ENCODE measurements at regions not wholly inside any gene's neighbourhood (a gene's known extent, or its start where the extent isn't known, plus 50 kb on each side); places are given as distances from the start of the nearest gene placed in this dataset.

DNA sequence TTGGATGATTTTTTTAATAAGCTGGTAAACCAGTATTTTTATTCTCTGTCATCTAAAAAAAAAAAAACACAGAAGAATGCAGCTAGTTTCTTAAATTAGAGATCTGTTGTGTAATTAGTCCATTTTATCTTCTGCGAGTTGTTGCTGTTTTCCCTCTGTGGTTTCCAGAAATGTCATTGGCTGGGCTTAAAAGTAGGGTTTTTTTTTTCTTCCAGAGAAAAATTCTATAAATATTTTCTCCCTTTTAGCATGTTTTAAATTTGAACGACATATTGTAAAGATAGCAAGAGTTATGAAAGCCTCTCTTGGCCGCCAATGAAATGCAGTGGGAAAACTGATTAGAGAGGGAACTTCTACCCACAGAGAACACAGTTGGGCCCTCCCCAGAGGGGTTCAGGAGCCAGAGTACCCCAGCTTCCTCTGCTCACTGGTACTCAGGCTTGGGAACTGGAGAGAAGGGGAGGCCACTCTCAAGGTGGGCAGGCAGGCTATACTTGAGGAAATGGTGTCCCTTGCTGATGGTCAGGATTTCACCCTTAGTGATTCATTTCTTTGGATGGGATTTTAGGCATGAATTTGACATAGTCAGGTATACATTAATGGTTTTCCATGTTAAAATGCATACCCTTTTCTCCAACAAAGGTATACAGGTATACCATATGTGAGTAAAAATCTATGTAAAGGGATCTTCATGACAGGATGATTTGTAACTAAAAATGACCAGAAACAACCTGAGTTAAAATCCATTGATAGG lies 166.1 kb downstream of the BCOR start:
- Histone ChIP-seq H3K27ac (ENCODE audit: low read length, poor library complexity, severe bottlenecking) (no peak overlapping the region), H2BK15ac (ENCODE audit: low read depth, poor library complexity, severe bottlenecking) (no peak overlapping the region), H4K8ac (ENCODE audit: low read length) (no peak overlapping the region), H3K4me2 (ENCODE audit: low read length, poor library complexity, severe bottlenecking) (no peak overlapping the region), H4K91ac (ENCODE audit: low read length) (no peak overlapping the region), H3K23ac (ENCODE audit: low read length in 2 of 2) (no peak overlapping the region), H3K79me1 (replicated peaks; ENCODE audit: low read length, poor library complexity, severe bottlenecking) (no peaks in the 10 kb centered on the region), H2BK120ac (ENCODE audit: low read depth, low read length) (no peak overlapping the region), H3K36me3 (ENCODE audit: control insufficient read depth in 1 of 2, insufficient read depth in 2 of 2, low read depth in 1 of 2, low read length in 2 of 2) (no peaks in the 10 kb centered on the region), H3K27me3 (ENCODE audit: control insufficient read depth in 1 of 2, insufficient read depth in 1 of 2, low read length in 2 of 2) (peaks cover 0 to 51% of the 10 kb centered on the region in 2 experiments), H3K4ac (ENCODE audit: low read depth in 1 of 2, low read length in 2 of 2) (no peak overlapping the region), H3K4me3 (ENCODE audit: insufficient read depth in 1 of 2, low read depth in 1 of 2, low read length in 2 of 2) (no peak overlapping the region), H3K9me3 (ENCODE audit: control insufficient read depth, low read length) (no peaks in the 10 kb centered on the region), H2BK5ac (ENCODE audit: low read depth, low read length, poor library complexity, severe bottlenecking) (no peak overlapping the region), H2AK5ac (ENCODE audit: low read length, severe bottlenecking) (no peak overlapping the region), H2BK12ac (ENCODE audit: low read length in 2 of 2) (no peak overlapping the region), H2AFZ (ENCODE audit: low read depth, low read length) (no peak overlapping the region), H3K14ac (ENCODE audit: low read length in 2 of 2) (no peak overlapping the region), H3K9ac (ENCODE audit: low read length) (no peak overlapping the region), H3K4me1 (ENCODE audit: control insufficient read depth, insufficient read depth, low read depth, low read length) (peaks cover 14% of the 10 kb centered on the region), H3K18ac (ENCODE audit: low read depth in 1 of 2, low read length in 2 of 2) (no peak overlapping the region)
- no CpG with 5 or more reads among the region's 3 CpGs for WGBS
- no peak for DNase-seq

GRCh38 chrX:39935411-39936064 lies 162.2 kb downstream of the BCOR start:
- Histone ChIP-seq H3K36me3 (ENCODE audit: control insufficient read depth in 1 of 2, insufficient read depth in 2 of 2, low read depth in 1 of 2, low read length in 2 of 2) (no peaks in the 10 kb centered on the region), H2BK12ac (ENCODE audit: low read length in 2 of 2) (no peak overlapping the region), H3K4me1 (ENCODE audit: control insufficient read depth, insufficient read depth, low read depth, low read length) (peaks cover 16% of the 10 kb centered on the region), H3K27ac (ENCODE audit: low read length, poor library complexity, severe bottlenecking) (peak overlapping the region; percentile 14), H3K4ac (ENCODE audit: low read depth in 1 of 2, low read length in 2 of 2) (no peak overlapping the region), H3K4me3 (ENCODE audit: insufficient read depth in 1 of 2, low read depth in 1 of 2, low read length in 2 of 2) (no peak overlapping the region), H2BK15ac (ENCODE audit: low read depth, poor library complexity, severe bottlenecking) (no peak overlapping the region), H4K91ac (ENCODE audit: low read length) (no peak overlapping the region), H2AFZ (ENCODE audit: low read depth, low read length) (no peak overlapping the region), H2BK5ac (ENCODE audit: low read depth, low read length, poor library complexity, severe bottlenecking) (no peak overlapping the region), H3K23ac (ENCODE audit: low read length in 2 of 2) (no peak overlapping the region), H3K27me3 (ENCODE audit: control insufficient read depth in 1 of 2, insufficient read depth in 1 of 2, low read length in 2 of 2) (peaks cover 0 to 36% of the 10 kb centered on the region in 2 experiments), H3K9me3 (ENCODE audit: control insufficient read depth, low read length) (no peaks in the 10 kb centered on the region), H3K79me1 (replicated peaks; ENCODE audit: low read length, poor library complexity, severe bottlenecking) (no peaks in the 10 kb centered on the region), H4K8ac (ENCODE audit: low read length) (no peak overlapping the region), H3K4me2 (ENCODE audit: low read length, poor library complexity, severe bottlenecking) (peak overlapping the region; percentile 11), H2AK5ac (ENCODE audit: low read length, severe bottlenecking) (peak overlapping the region; percentile 45), H2BK120ac (ENCODE audit: low read depth, low read length) (no peak overlapping the region), H3K18ac (ENCODE audit: low read depth in 1 of 2, low read length in 2 of 2) (peak overlapping the region in 1 of 2 experiments; percentile 21), H3K9ac (ENCODE audit: low read length) (no peak overlapping the region), H3K14ac (ENCODE audit: low read length in 2 of 2) (no peak overlapping the region)
- 81% methylated on average over 21 of the region's 22 CpGs for WGBS
- no peak for DNase-seq

GRCh38 chrX:39936886-39937770 lies 160.6 kb downstream of the BCOR start:
- H3K14ac ChIP-seq (ENCODE audit: low read length in 2 of 2), result no peak overlapping the region
- H4K91ac ChIP-seq (ENCODE audit: low read length), result no peak overlapping the region
- H3K27ac ChIP-seq (ENCODE audit: low read length, poor library complexity, severe bottlenecking), result no peak overlapping the region
- no peak overlapping the region for H2BK5ac ChIP-seq (ENCODE audit: low read depth, low read length, poor library complexity, severe bottlenecking)
- no peak overlapping the region for H2BK12ac ChIP-seq (ENCODE audit: low read length in 2 of 2)
- H3K4ac ChIP-seq (ENCODE audit: low read depth in 1 of 2, low read length in 2 of 2), result no peak overlapping the region
- H3K9ac ChIP-seq (ENCODE audit: low read length), result no peak overlapping the region
- no peak overlapping the region for H3K4me2 ChIP-seq (ENCODE audit: low read length, poor library complexity, severe bottlenecking)
- no peak overlapping the region for H3K4me3 ChIP-seq (ENCODE audit: insufficient read depth in 1 of 2, low read depth in 1 of 2, low read length in 2 of 2)
- H2AK5ac ChIP-seq (ENCODE audit: low read length, severe bottlenecking), result no peak overlapping the region
- no peak overlapping the region for H2AFZ ChIP-seq (ENCODE audit: low read depth, low read length)
- 78% methylated on average over 14 of the region's 18 CpGs for WGBS
- DNase-seq, result no peak
- no peaks in the 10 kb centered on the region for H3K9me3 ChIP-seq (ENCODE audit: control insufficient read depth, low read length)
- peak overlapping the region; percentile 13 for H4K8ac ChIP-seq (ENCODE audit: low read length)
- no peak overlapping the region for H3K23ac ChIP-seq (ENCODE audit: low read length in 2 of 2)
- peaks cover 0 to 33% of the 10 kb centered on the region in 2 experiments for H3K27me3 ChIP-seq (ENCODE audit: control insufficient read depth in 1 of 2, insufficient read depth in 1 of 2, low read length in 2 of 2)
- H2BK120ac ChIP-seq (ENCODE audit: low read depth, low read length), result no peak overlapping the region
- peaks cover 25% of the 10 kb centered on the region for H3K4me1 ChIP-seq (ENCODE audit: control insufficient read depth, insufficient read depth, low read depth, low read length)
- no peak overlapping the region for H3K18ac ChIP-seq (ENCODE audit: low read depth in 1 of 2, low read length in 2 of 2)
- H3K36me3 ChIP-seq (ENCODE audit: control insufficient read depth in 1 of 2, insufficient read depth in 2 of 2, low read depth in 1 of 2, low read length in 2 of 2), result no peaks in the 10 kb centered on the region
- no peaks in the 10 kb centered on the region for H3K79me1 ChIP-seq (replicated peaks; ENCODE audit: low read length, poor library complexity, severe bottlenecking)
- H2BK15ac ChIP-seq (ENCODE audit: low read depth, poor library complexity, severe bottlenecking), result no peak overlapping the region

- H3K4me2 ChIP-seq (ENCODE audit: low read length, poor library complexity, severe bottlenecking), result no peak overlapping the region
- H4K8ac ChIP-seq (ENCODE audit: low read length), result no peak overlapping the region
- H2BK120ac ChIP-seq (ENCODE audit: low read depth, low read length), result no peak overlapping the region
- H3K14ac ChIP-seq (ENCODE audit: low read length in 2 of 2), result no peak overlapping the region
- no peak overlapping the region for H2AFZ ChIP-seq (ENCODE audit: low read depth, low read length)
- H3K27me3 ChIP-seq (ENCODE audit: control insufficient read depth in 1 of 2, insufficient read depth in 1 of 2, low read length in 2 of 2), result peaks cover 0 to 37% of the 10 kb centered on the region in 2 experiments
- no peak overlapping the region for H4K91ac ChIP-seq (ENCODE audit: low read length)
- WGBS, result 93% methylated on average over 3 of the region's 6 CpGs
- no peak overlapping the region for H3K23ac ChIP-seq (ENCODE audit: low read length in 2 of 2)
- no peak overlapping the region for H3K4ac ChIP-seq (ENCODE audit: low read depth in 1 of 2, low read length in 2 of 2)
- no peak overlapping the region for H2AK5ac ChIP-seq (ENCODE audit: low read length, severe bottlenecking)
- H3K27ac ChIP-seq (ENCODE audit: low read length, poor library complexity, severe bottlenecking), result no peak overlapping the region
- H3K9ac ChIP-seq (ENCODE audit: low read length), result no peak overlapping the region
- DNase-seq, result no peak
- no peaks in the 10 kb centered on the region for H3K36me3 ChIP-seq (ENCODE audit: control insufficient read depth in 1 of 2, insufficient read depth in 2 of 2, low read depth in 1 of 2, low read length in 2 of 2)
- H2BK5ac ChIP-seq (ENCODE audit: low read depth, low read length, poor library complexity, severe bottlenecking), result no peak overlapping the region
- H3K9me3 ChIP-seq (ENCODE audit: control insufficient read depth, low read length), result no peaks in the 10 kb centered on the region
- no peak overlapping the region for H3K18ac ChIP-seq (ENCODE audit: low read depth in 1 of 2, low read length in 2 of 2)
- no peak overlapping the region for H3K4me3 ChIP-seq (ENCODE audit: insufficient read depth in 1 of 2, low read depth in 1 of 2, low read length in 2 of 2)
- no peak overlapping the region for H2BK12ac ChIP-seq (ENCODE audit: low read length in 2 of 2)
- no peak overlapping the region for H2BK15ac ChIP-seq (ENCODE audit: low read depth, poor library complexity, severe bottlenecking)
- no peaks in the 10 kb centered on the region for H3K79me1 ChIP-seq (replicated peaks; ENCODE audit: low read length, poor library complexity, severe bottlenecking)
- H3K4me1 ChIP-seq (ENCODE audit: control insufficient read depth, insufficient read depth, low read depth, low read length), result peaks cover 29% of the 10 kb centered on the region
Measured at GRCh38 chrX:39938466-39938865, 159.3 kb downstream of the BCOR start.
